ENCODE measurements at regions not wholly inside any gene's neighbourhood (a gene's known extent, or its start where the extent isn't known, plus 50 kb on each side); places are given as distances from the start of the nearest gene placed in this dataset.

DNA sequence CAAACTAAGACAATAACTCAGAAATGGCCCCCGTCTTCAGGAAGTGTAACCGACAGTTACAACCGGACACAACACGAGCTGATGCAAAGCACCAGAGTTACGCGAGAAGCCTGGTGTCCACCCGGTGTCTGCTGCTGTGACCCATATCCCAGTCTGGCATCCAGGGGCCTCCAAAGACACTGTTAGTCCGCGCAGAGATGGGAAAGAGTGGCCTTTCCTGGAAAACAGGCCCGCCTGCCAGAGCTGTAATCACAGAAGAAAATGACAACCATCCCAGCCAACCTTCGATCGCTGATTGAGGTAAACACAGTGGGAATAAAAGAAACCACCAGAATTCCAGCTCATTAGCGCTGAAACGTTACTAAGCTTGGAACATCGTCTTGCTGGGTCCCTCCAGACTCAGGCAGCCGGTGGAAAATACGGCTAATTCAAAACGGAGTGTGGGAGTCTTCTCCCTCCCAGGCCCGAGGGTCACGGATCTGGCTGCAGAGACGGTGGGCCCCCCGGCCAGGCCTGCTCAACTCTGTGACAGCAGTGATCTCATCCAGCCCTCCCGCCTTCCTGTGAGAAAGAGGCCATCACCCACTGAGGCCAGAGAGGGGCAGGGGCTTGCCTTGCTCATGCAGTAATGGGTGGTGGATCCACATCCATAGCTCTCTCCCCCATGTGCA, 273.9 kb upstream of the RTL1 start:
- no peak for DNase-seq (ENCODE audit: low read depth in 2 of 2)

DNA sequence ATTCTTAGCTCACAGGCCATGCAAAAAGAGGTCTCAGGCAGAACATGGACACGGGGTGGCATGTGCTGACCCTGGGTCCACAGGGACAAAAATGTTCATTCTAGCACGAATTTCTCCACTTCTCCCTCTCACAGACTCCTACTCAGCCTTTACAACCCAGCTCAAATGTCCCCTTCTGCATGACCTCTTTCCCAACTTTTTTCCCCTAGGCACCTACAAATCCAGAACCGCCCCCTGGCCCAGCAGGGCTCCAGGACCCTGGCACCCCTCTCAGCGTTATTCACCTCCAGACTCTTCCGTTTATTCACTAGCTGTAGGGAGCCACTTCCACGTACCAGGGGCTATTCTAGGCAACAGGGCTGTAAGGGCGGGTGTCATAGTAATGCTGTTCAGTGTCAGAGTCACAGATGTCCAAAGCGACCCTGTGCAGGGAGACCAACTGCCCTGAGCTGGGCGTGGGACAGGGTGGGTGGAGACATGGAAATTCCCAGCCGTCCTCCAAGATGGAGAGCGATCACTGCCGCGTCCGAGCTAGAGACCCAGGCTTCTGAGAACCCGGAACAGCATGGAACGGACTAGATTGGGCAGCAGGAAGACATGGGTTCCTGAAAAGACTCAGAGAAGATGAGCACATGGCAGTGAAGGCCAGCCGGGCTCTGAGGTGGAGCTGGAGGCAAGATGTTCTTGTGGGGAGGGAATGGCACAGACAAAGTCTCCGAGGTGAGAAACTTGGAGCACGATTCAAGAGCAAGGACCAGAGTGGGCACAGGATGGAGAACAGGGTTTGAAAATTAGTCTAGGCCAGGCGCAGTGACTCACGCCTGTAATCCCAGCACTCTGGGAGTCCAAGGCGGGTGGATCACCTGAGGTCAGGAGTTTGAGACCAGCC, 274.9 kb upstream of the RTL1 start:
- DNase-seq (ENCODE audit: low read depth in 2 of 2) = no peak

DNA sequence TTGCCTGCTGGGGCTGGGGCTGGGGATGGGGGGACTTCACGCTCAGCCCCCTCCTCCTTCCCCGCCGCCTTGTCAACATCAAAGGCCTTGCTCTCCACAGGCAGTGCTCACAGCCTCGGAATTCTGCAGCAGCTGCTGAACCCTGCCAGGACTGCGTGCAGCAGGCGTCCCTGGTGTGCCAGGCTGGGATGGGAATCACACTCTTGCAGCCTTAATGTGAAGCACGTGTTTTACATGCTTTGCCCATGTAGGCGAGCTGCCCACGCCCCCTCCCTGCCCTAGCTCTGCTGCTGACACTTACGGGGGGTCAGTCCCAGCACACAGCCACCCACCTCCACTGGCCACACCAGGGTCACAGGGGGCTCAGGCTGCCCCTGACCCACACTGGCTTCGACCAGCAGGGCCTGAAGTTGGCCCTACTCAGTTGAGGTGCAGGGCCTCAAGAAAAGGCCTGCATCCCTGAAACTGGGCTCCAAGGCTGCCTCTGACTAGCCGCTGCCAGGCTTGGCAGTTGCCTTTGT, 276.2 kb upstream of the RTL1 start:
- no peak for DNase-seq (ENCODE audit: low read depth in 2 of 2)

DNA sequence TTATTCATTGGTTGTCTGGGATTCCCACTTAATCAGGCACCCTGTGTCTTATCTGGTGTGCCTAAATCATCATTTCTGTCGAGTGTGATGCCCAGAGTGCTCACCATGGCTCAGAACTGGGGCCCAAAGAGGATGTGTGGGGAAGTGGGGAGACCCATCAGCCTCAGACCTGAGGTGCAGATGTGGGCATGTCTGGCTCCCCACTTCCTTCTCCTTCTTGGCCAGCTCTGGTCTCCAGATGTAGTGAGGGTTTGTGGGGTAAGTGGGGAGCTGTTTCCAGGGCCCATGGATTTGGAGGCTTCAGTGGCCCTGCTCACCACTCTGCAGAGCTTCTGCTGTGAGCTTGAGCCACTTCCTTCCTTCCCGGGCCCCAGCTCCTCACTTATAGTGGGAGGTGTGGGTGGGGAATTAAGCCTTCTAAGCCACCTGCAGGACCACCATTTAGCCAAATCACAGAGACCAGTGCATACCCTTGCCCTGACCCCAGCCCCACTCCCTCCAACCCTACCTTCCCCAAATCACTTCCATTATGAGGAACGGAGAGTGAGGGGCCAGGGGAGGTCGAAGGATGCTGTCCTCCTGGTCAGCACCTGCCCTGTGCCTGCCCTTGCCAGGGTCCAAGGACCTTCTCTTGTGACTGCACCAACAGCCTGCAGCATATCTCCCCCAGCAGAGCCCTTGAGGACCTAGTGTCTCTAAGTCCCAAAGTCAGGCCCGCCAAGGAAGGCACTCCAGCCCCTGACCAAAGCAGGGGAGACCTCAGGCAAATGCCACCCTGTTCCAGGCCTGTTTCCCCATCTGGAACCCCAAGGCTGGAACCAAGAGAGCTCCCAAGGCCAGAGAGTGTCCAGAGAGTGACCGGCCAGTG, 278.2 kb upstream of the RTL1 start:
- no peak for DNase-seq (ENCODE audit: low read depth in 2 of 2)

DNA sequence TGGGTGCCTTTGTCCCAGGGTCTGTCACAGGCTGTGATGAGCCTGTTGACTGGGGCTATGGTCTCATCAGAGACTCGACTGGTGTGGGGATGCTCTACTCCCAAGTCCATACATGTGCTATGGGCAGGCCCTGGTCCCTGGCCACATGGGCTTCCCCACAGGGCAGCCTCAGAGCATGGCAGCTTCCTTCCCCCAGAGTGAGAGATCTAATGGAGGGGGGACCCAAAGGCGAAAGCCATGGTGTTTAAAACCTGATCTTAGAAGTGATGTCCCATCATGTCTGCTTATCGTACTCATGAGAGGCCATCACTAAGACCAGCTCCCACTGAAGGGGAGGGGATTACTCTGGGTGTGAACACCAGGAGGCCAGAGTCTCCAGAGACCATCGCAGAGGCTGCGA, 279.0 kb upstream of the RTL1 start:
- DNase-seq (ENCODE audit: low read depth in 2 of 2) = no peak

DNA sequence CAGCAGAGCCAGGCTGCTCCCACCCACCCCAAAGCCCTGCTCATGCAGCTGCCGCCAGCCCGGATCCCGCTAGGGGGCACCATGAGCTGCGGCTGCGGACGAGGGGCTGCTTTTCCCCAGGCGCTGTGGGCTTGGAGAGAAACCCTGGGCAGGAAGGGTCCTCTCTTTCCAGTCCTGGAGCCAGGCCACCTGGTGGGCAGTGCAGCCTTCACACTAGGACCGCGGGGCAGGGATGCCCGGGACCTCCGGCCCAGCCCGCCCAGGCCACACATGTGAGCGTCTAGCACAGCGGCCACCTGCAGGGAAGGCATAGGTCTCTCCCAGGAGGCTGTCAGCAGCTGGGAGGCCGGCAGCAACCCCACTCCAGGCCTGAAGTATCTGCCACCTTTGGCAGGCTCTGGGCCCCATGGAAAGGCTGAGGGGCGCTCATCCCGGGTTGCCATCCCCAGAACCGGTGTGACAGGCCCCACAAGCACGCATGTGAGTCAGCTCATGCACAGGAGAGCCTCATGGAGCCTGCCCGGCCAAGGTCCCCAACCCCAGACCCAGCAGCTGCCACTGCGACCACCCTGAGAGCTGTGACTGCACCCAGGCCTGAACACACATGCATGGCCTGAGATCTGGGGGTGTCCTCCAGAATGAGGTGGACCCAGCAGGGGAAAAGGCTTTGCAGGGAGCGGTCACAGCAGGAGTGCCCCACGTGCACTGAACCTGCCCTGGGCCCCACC, 280.0 kb upstream of the RTL1 start:
- no peak for DNase-seq (ENCODE audit: low read depth in 2 of 2)

DNA sequence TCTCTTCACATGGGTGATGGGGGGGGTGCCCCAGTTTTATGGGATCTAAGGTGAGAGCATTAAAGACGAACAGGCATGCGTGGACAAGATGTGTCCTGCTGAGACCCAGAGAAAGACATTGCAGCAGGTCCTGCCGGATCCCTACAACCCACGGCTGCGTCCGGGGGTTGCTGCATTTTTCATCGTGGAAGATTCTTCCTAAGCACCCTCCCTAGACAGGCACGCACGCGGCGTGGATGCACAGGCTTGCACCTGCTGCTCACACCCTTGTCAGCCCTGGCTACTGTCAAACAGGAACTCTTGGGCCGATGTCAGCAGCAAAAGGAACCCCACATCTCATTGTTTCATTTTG, 280.6 kb upstream of the RTL1 start:
- DNase-seq (ENCODE audit: low read depth in 2 of 2) = no peak

DNA sequence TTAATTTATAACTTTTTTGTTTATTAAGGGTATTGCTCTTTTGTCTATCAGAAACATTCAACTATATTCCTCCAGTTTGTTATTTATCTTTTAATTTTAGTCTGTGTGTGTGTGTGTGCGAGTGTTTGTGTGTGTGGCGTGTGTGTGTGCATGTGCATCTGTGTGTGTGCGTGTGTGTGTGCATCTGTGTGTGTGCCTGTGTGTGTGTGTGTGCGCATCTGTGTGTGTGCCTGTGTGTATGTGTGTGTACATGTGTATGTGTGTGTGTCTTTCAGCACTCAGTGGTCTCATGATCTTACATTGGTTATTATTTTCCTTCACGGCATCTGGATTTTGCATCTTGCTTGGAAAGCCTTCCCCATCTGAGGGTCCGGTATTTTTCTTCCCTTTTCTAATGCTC, 281.1 kb upstream of the RTL1 start:
- no peak for DNase-seq (ENCODE audit: low read depth in 2 of 2)

DNA sequence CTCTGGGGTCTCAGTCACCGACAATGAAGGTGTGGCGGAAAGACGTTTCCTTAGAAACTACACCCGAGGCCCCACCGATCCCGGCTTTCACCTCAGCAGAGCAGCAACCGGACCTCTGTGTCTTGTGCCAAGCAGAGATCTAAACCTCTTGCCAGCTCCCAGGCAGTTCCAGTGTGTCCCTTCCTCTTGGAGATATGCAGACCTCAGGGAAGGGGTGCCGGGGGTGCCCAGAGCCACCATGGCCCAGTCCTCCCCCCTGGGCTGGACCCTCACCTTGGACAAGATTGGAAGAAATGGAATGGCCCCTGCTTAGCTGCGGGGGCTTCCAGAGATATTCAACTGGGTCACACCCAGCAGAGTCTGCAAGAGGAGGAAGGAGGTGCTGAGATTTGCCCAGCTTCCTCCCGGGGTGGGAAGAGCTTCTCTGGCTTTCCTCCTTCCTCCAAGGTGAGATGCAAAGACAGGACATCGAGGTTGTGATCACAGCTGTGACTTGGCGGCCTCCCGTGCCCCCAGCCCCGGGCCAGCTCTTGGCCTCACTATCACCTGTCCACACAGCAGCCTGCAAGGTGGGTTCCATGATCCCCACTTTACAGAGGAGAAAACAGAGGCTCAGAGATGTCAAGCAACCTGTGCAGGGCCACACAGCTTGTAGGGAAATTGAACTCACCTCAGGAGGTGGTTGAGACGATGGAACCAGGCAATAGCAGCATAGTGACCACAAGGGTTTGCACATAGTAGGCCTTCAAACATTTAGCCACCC, 281.7 kb upstream of the RTL1 start:
- DNase-seq (ENCODE audit: low read depth in 2 of 2) = no peak

DNA sequence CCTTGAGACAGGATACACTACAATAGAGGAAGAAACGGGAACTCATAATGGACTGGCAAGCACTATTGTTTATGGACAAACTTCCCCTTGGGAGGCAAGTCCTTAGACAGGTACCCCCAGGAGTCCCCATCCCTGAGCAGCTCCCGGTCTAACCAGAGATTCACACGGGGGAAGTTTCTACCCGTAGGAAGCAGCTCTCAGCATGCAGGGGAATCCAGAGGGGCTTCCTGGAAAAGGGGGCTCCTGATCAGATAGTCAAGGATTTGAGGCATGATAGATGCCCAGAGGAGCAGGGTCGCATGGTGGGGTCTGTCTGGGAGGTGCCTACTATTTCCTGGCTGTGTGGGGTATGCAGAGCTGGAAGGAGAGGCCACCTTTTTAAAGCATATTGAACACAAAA, 282.4 kb upstream of the RTL1 start:
- DNase-seq (ENCODE audit: low read depth in 2 of 2) = no peak

DNA sequence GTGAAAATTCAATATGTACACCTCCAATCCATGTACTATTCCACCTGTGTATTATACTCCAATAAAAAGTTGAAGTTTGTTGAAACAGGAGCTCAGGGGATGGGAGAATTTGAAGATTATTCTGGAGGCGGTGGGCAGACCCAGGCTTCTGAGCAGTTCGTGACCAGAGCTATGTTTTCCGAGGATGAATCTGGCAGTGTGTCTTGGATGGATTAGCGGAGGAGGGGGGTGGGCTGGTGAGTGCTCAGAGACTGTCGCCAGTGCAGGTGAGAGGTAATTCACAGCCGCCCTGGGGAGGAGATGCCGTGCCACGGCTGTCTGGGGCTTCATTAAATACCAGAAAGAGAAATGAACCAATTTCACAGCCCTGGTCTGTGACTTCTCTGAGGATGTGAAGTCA, 283.0 kb upstream of the RTL1 start:
- DNase-seq (ENCODE audit: low read depth in 2 of 2) = no peak

DNA sequence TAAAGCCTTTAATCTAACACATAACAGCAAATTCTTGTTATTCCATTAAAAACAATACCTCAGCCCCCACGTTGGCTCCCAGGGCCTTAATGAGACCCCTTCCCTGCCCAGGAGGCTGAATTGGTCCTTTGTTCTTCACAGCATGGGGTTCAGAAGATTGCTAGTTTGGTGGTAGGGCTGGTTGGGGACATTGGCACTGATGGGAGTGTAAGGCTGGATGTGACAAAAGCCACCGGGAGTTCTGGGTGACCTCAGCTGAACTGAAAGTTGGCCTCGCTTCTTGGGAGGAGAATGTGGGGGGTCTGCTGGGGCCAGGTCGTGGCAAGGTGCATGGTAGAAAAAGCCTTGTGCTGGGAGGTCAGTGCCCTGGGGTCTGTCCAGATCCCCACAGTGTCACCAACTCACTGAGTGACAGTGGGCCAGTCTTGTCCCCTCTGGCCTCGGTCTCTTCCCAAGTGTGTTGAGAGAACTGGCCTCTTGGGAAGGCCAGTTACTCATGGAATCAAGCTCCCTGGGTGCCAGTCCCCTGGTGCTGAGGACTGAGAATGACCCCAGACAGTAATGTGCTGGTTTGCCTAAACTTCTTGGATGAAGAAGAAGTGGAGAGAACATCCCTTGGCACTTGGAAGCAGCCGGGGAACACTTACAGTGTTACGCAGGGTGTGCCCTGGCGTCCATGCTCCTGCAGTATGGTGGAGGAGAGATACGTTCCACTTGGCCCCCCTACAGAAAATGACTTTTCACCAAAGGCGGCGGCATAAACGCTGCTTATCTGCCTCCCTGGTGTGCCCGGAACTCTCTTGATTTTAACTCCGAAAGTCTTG, 283.7 kb upstream of the RTL1 start:
- no peak for DNase-seq (ENCODE audit: low read depth in 2 of 2)

DNA sequence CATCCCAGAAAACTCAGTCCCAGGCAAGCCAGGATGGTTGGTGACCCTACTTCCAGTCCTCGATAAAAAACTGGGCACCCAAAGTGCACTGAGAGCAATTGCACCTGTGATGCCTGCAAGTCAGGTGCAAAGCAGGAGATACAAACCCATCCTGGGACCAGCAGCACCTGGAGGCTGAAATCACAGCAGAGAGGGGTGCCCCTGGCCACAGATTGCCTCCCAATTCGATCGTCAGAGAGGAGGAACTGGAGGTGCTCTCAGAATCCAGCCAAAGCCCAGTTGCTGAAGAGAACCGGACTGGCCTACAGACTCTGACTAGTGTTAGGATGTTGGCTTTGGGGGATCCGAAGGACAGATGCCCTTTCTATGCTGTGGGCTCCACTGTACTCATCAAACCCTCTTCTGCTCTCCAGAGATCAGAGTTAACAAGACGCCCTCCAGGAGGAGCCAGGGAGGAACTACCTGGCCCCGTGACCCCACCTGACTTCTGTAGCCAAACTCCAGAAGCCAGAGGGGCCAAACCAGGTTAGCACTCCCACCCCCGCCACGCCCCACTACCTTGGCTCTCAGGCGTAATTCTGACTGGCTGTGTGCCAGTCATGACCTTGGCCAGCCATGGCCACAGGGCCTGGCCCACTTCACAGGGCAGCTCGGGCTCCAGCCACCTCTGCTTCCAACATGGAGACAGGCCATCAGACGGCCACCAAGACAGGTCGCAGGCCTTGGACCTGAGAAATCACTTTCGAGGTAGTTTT, 284.5 kb upstream of the RTL1 start:
- DNase-seq (ENCODE audit: low read depth in 2 of 2) = no peak

DNA sequence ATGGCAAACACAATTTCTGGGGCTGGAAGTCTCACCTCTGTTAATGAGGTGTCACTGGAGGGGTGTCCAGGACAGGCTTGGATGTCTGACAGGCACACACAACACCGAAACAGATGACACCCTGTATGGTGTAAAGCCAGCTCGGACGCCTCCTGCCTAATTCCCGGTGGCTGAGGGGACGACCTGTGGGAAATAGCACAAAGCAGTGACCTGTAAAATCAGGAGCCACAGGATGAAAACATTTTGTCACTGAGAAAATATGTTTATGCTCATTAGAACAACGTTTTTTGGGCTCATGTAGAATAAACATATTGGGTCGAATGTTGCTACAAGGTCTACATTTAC, 285.0 kb upstream of the RTL1 start:
- DNase-seq (ENCODE audit: low read depth in 2 of 2) = no peak

DNA sequence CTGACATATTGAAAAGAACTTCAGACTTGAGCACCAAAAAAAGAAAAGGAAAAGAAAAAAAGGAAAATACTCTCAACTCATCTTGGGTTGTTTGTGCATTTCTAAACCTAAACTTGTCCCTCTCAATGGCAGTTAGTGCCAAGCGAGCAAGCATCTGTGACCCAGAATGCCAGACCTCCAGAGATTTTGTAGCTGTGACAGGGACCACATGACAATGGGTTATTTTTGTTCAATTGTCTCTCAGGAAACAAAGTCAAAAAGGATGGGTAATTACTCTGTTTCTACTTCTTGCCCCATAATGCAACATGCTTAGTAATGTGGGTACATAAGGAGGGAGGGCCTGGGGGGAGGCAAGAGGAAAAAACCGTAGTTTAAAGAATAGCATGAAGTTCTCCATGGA, 285.7 kb upstream of the RTL1 start:
- no peak for DNase-seq (ENCODE audit: low read depth in 2 of 2)

DNA sequence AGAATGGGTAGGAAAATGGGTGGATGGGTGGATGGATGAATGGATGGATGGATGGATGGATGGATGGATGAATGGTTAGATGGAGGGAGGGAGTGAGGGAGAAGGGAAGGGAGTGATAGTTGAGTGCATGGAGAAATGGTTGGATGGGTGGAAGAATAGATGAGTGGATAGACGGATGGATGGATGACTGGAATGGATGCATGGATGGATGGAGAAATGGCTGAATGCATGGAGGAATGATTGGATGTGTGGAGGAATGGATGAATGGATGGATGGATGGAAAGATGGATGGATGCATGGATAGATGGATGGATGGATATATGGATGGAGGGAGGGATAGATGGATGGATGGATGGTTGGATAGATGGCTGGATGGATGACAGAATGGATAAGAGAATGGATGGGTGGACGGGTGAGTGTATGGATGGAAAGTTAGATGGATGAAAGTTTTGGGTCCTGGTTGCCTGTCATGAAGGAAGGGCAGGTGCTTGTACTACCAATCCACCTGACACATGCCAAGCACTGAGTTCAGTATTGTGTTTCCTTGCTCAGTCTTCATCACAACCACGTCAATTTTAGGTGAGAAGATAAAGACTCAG, 286.5 kb upstream of the RTL1 start:
- no peak for DNase-seq (ENCODE audit: low read depth in 2 of 2)

DNA sequence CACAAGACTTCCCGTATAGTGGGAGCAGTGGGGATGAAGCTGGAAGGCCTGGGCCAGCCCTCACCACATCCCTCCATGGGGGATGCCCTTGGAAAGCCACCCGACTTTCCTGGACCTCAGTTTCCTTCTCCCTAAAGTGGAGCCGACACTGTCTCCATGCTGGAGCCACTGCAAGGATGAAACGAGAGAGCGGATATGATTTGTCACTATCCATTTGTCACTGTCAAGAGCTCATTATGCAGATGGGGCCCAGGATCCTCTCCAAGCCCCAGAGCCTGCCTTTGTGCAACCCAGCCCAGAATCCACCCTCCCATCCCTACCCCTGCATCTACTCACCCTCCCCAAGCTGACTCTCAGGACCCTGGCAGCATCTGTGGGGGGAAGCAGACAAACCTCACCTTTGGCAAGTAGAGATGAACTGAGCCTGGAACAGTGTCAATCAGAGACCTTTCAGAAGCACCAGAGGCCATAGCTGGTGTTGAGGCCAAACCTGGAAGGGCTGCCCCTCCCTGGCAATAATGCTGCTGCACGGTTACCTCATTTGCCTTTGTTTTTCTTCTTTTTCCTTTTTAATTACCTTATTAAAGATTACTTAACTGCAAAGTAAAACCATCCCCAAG, 287.7 kb upstream of the RTL1 start:
- DNase-seq (ENCODE audit: low read depth in 2 of 2) = no peak
